ENCODE measurements at regions not wholly inside any gene's neighbourhood (a gene's known extent, or its start where the extent isn't known, plus 50 kb on each side); places are given as distances from the start of the nearest gene placed in this dataset.

GRCh38 chr3:154971771-154972326 lies 108.3 kb upstream of the MME start:
- no peak overlapping the region for H3K27ac Mint-ChIP-seq (ENCODE audit: unreplicated experiment)
- CTCF ChIA-PET: no interaction called here
- H3K36me3 Mint-ChIP-seq (ENCODE audit: insufficient read depth, unreplicated experiment): no peaks in the 10 kb centered on the region
- H3K4me1 Mint-ChIP-seq (ENCODE audit: low read depth, unreplicated experiment): no peaks in the 10 kb centered on the region
- H3K4me3 ChIP-seq (ENCODE audit: low read depth, low read length): no peak overlapping the region
- H3K9me3 ChIP-seq: no peaks in the 10 kb centered on the region
- H3K36me3 ChIP-seq (ENCODE audit: control insufficient read depth, insufficient read depth, low read length): no peaks in the 10 kb centered on the region
- TF ChIP-seq CTCF (IDR thresholded peaks at IDR 0.05; ENCODE audit: insufficient read depth in 1 of 2, low read depth in 1 of 2, low read length in 1 of 2, severe bottlenecking in 1 of 2, unreplicated experiment in 1 of 2): no peak
- POLR2A ChIA-PET: no interaction called here
- BruUV-seq (replicated peaks): no TSS peak
- H3K27me3 Mint-ChIP-seq (ENCODE audit: insufficient read depth, unreplicated experiment): peaks cover 6% of the 10 kb centered on the region
- no peaks in the 10 kb centered on the region for H3K27me3 ChIP-seq (replicated peaks; ENCODE audit: control insufficient read depth, insufficient read depth, low read length)
- intact Hi-C loops (cut with micrococcal nuclease; ENCODE audit: unreplicated experiment): no loop called here
- no peaks in the 10 kb centered on the region for H3K9me3 Mint-ChIP-seq (ENCODE audit: unreplicated experiment)
- no peak for DNase-seq
- H3K4me3 Mint-ChIP-seq (ENCODE audit: unreplicated experiment): no peak overlapping the region
- H3K4me1 ChIP-seq: no peaks in the 10 kb centered on the region

GRCh38 chr3:154971341-154971740 lies 108.8 kb upstream of the MME start:
- Mint-ChIP-seq H3K4me3 (ENCODE audit: unreplicated experiment) (no peak overlapping the region), H3K36me3 (ENCODE audit: insufficient read depth, unreplicated experiment) (no peaks in the 10 kb centered on the region), H3K9me3 (ENCODE audit: unreplicated experiment) (no peaks in the 10 kb centered on the region), H3K27ac (ENCODE audit: unreplicated experiment) (no peak overlapping the region), H3K4me1 (ENCODE audit: low read depth, unreplicated experiment) (no peaks in the 10 kb centered on the region), H3K27me3 (ENCODE audit: insufficient read depth, unreplicated experiment) (peaks cover 6% of the 10 kb centered on the region)
- no peak for DNase-seq
- H3K36me3 ChIP-seq (ENCODE audit: control insufficient read depth, insufficient read depth, low read length): no peaks in the 10 kb centered on the region
- no TSS peak for BruUV-seq (replicated peaks)
- intact Hi-C loops (cut with micrococcal nuclease; ENCODE audit: unreplicated experiment): no loop called here
- ChIA-PET POLR2A (no interaction called here), CTCF (no interaction called here)
- no peaks in the 10 kb centered on the region for H3K27me3 ChIP-seq (replicated peaks; ENCODE audit: control insufficient read depth, insufficient read depth, low read length)
- no peaks in the 10 kb centered on the region for H3K4me1 ChIP-seq
- TF ChIP-seq CTCF (IDR thresholded peaks at IDR 0.05; ENCODE audit: insufficient read depth in 1 of 2, low read depth in 1 of 2, low read length in 1 of 2, severe bottlenecking in 1 of 2, unreplicated experiment in 1 of 2): no peak
- H3K9me3 ChIP-seq: no peaks in the 10 kb centered on the region
- H3K4me3 ChIP-seq (ENCODE audit: low read depth, low read length): no peak overlapping the region

GRCh38 chr3:154970797-154971196 lies 109.3 kb upstream of the MME start:
- intact Hi-C loops (cut with micrococcal nuclease; ENCODE audit: unreplicated experiment): no loop called here
- H3K27me3 ChIP-seq (replicated peaks; ENCODE audit: control insufficient read depth, insufficient read depth, low read length): no peaks in the 10 kb centered on the region
- Mint-ChIP-seq H3K9me3 (ENCODE audit: unreplicated experiment) (no peaks in the 10 kb centered on the region), H3K36me3 (ENCODE audit: insufficient read depth, unreplicated experiment) (no peaks in the 10 kb centered on the region), H3K27me3 (ENCODE audit: insufficient read depth, unreplicated experiment) (peaks cover 6% of the 10 kb centered on the region), H3K4me3 (ENCODE audit: unreplicated experiment) (no peak overlapping the region), H3K27ac (ENCODE audit: unreplicated experiment) (no peak overlapping the region), H3K4me1 (ENCODE audit: low read depth, unreplicated experiment) (no peaks in the 10 kb centered on the region)
- DNase-seq: no peak
- no peak for TF ChIP-seq CTCF (IDR thresholded peaks at IDR 0.05; ENCODE audit: insufficient read depth in 1 of 2, low read depth in 1 of 2, low read length in 1 of 2, severe bottlenecking in 1 of 2, unreplicated experiment in 1 of 2)
- H3K9me3 ChIP-seq: no peaks in the 10 kb centered on the region
- no peaks in the 10 kb centered on the region for H3K36me3 ChIP-seq (ENCODE audit: control insufficient read depth, insufficient read depth, low read length)
- BruUV-seq (replicated peaks): no TSS peak
- H3K4me3 ChIP-seq (ENCODE audit: low read depth, low read length): no peak overlapping the region
- ChIA-PET POLR2A (no interaction called here), CTCF (no interaction called here)
- no peaks in the 10 kb centered on the region for H3K4me1 ChIP-seq
